Astrocyte (in vitro differentiated cells and primary cell): ENCODE measurements at regions not wholly inside any gene's neighbourhood (a gene's known extent, or its start where the extent isn't known, plus 50 kb on each side); places are given as distances from the start of the nearest gene placed in this dataset.
"Not testable (repeated sequence)": the region's sequence is repeated elsewhere in the genome, so short reads cannot be mapped to it uniquely, and the experiment has no call there.

Source experiments
- EZH2 ChIP-seq: IDR thresholded peaks from 2 replicates; pipeline ENCODE4 v1.6.1; 2012; ENCODE audit warnings: mild to moderate bottlenecking, low read length, inconsistent platforms; ENCODE audit not compliant: insufficient read depth
- TF ChIP-seq, protein P1 (sequence below): IDR thresholded peaks from 2 replicates; pipeline ENCODE4 v1.5.1; 2011; ENCODE audit warnings: low read depth, mild to moderate bottlenecking, inconsistent platforms, low read length, moderate library complexity; ENCODE audit not compliant: insufficient read depth

DNA sequence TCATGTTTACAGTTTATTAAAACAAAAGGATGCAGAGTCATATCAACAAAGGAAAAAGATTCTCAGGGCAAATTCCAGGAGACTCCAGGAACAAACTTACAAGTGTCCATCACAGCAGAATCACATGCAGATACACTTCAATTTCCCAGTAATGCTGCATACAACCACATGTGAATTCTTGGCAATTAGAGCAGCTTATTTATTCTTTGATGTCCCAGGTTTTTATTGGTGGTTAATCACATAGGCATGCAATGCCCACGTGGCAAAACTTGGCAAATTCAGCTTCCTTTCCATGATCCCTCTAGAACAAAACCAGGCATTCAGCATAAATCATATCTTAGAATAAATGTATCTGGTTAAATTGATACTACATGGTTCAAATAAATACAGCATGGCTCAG is 376.5 kb upstream of the ZNG1F start:
- not testable (repeated sequence) for TF ChIP-seq EZH2
- TF ChIP-seq, protein P1, sequence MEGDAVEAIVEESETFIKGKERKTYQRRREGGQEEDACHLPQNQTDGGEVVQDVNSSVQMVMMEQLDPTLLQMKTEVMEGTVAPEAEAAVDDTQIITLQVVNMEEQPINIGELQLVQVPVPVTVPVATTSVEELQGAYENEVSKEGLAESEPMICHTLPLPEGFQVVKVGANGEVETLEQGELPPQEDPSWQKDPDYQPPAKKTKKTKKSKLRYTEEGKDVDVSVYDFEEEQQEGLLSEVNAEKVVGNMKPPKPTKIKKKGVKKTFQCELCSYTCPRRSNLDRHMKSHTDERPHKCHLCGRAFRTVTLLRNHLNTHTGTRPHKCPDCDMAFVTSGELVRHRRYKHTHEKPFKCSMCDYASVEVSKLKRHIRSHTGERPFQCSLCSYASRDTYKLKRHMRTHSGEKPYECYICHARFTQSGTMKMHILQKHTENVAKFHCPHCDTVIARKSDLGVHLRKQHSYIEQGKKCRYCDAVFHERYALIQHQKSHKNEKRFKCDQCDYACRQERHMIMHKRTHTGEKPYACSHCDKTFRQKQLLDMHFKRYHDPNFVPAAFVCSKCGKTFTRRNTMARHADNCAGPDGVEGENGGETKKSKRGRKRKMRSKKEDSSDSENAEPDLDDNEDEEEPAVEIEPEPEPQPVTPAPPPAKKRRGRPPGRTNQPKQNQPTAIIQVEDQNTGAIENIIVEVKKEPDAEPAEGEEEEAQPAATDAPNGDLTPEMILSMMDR: not testable (repeated sequence)
